Neural cell (in vitro differentiated cells): ENCODE measurements at regions not wholly inside any gene's neighbourhood (a gene's known extent, or its start where the extent isn't known, plus 50 kb on each side); places are given as distances from the start of the nearest gene placed in this dataset.

Experiments
- H2AFZ ChIP-seq: fragments of 200-600, 300-800 bp; sonication (generic), shearing (Covaris generic); 2 replicates; pipeline ENCODE4 v1.6.0; 2014; ENCODE audit warnings: low read depth, mild to moderate bottlenecking, antibody characterized with exemption, low read length, moderate library complexity
- H3F3A ChIP-seq: fragments of 200-600 bp; shearing (Covaris generic); 2 replicates; pipeline ENCODE4 v1.6.1; 2016; ENCODE audit warnings: mild to moderate bottlenecking, moderate library complexity, mixed read lengths, antibody characterized with exemption, low read length; ENCODE audit not compliant: insufficient read depth, poor library complexity, severe bottlenecking
- H3K27ac ChIP-seq: fragments of 200-600, 300-800 bp; sonication (generic), shearing (Covaris generic); 2 replicates; pipeline ENCODE4 v1.5.1; 2014; ENCODE audit warnings: mild to moderate bottlenecking, low read length, moderate library complexity
- H3K27me3 ChIP-seq: fragments of 300-800, 200-600 bp; sonication (generic), shearing (Covaris generic); 2 replicates; pipeline ENCODE4 v1.6.0; 2014; ENCODE audit warnings: mild to moderate bottlenecking, low read depth, low read length, moderate library complexity; ENCODE audit not compliant: insufficient read depth
- H3K36me3 ChIP-seq: fragments of 300-800, 200-600 bp; sonication (generic), shearing (Covaris generic); 2 replicates; pipeline ENCODE4 v1.5.1; 2014; ENCODE audit warnings: mild to moderate bottlenecking, antibody characterized with exemption, low read length, moderate library complexity; ENCODE audit not compliant: insufficient read depth
- H3K4me2 ChIP-seq: fragments of 300-800, 200-600 bp; sonication (generic), shearing (Covaris generic); 2 replicates; pipeline ENCODE4 v1.6.0; 2014; ENCODE audit warnings: mild to moderate bottlenecking, low read length
- H3K4me3 ChIP-seq: fragments of 300-800, 200-600 bp; sonication (generic), shearing (Covaris generic); 2 replicates; pipeline ENCODE4 v1.5.1; 2014; ENCODE audit warnings: mild to moderate bottlenecking, low read length, moderate library complexity
- H3K79me2 ChIP-seq: fragments of 200-600 bp; shearing (Covaris generic); replicated peaks from 2 replicates; pipeline ENCODE4 v1.6.0; 2014; ENCODE audit warnings: mild to moderate bottlenecking, low read length, moderate library complexity; ENCODE audit not compliant: insufficient read depth
- H3K9ac ChIP-seq: fragments of 300-800, 200-600 bp; sonication (generic), shearing (Covaris generic); 2 replicates; pipeline ENCODE4 v1.6.1; 2016; ENCODE audit warnings: mild to moderate bottlenecking, low read length, mixed read lengths
- H3K9me2 ChIP-seq: fragments of 200-600 bp; shearing (Covaris generic); 2 replicates; pipeline ENCODE4 v1.6.1; 2016; ENCODE audit warnings: mild to moderate bottlenecking, low read length, mixed read lengths; ENCODE audit not compliant: insufficient read depth
- H3K9me3 ChIP-seq: fragments of 200-600, 300-800 bp; sonication (generic), shearing (Covaris generic); 2 replicates; pipeline ENCODE4 v1.6.1; 2016; ENCODE audit warnings: mild to moderate bottlenecking, mixed run types, low read length, moderate library complexity, mixed read lengths
- H4K20me1 ChIP-seq: fragments of 200-600 bp; shearing (Covaris generic); 2 replicates; pipeline ENCODE4 v1.6.1; 2016; ENCODE audit warnings: mild to moderate bottlenecking, mixed run types; ENCODE audit not compliant: insufficient read depth
- EP300 ChIP-seq: fragments of 450-650 bp; conservative IDR thresholded peaks from 2 replicates; pipeline ENCODE4 v1.6.1; 2014; ENCODE audit warnings: antibody characterized with exemption, mild to moderate bottlenecking, moderate library complexity; ENCODE audit not compliant: poor library complexity, severe bottlenecking
- EZH2 ChIP-seq: fragments of 200-600, 300-800 bp; shearing (Covaris generic), sonication (generic); IDR thresholded peaks from 2 replicates; pipeline ENCODE4 v1.6.1; 2014; ENCODE audit warnings: antibody characterized with exemption, low read length, borderline replicate concordance, mild to moderate bottlenecking; ENCODE audit not compliant: insufficient read depth, poor library complexity, severe bottlenecking
- MXI1 ChIP-seq: fragments of 450-650 bp; conservative IDR thresholded peaks from 2 replicates; pipeline ENCODE4 v1.6.1; 2014; ENCODE audit warnings: antibody characterized with exemption, mild to moderate bottlenecking; ENCODE audit not compliant: poor library complexity, severe bottlenecking
- POLR2AphosphoS5 ChIP-seq: IDR thresholded peaks from 2 replicates; pipeline ENCODE4 v1.6.1; 2012
- RAD21 ChIP-seq: fragments of 450-650 bp; conservative IDR thresholded peaks from 2 replicates; pipeline ENCODE4 v1.6.1; 2014; ENCODE audit warnings: antibody characterized with exemption, mild to moderate bottlenecking, moderate library complexity
- REST ChIP-seq: IDR thresholded peaks from 2 replicates; pipeline ENCODE4 v1.6.1; 2012; ENCODE audit warnings: borderline replicate concordance
- SMC3 ChIP-seq: fragments of 450-650 bp; conservative IDR thresholded peaks from 2 replicates; pipeline ENCODE4 v1.6.1; 2014; ENCODE audit warnings: antibody characterized with exemption, mild to moderate bottlenecking, moderate library complexity; ENCODE audit not compliant: poor library complexity
- TAF1 ChIP-seq: IDR thresholded peaks from 2 replicates; pipeline ENCODE4 v1.6.1; 2012; ENCODE audit warnings: low read depth
- TF ChIP-seq, protein P1 (sequence below): fragments of 450-650 bp; IDR thresholded peaks from 2 replicates; pipeline ENCODE4 v1.5.1; 2014; ENCODE audit warnings: antibody characterized with exemption, mild to moderate bottlenecking, moderate library complexity; ENCODE audit not compliant: poor library complexity, severe bottlenecking

DNA sequence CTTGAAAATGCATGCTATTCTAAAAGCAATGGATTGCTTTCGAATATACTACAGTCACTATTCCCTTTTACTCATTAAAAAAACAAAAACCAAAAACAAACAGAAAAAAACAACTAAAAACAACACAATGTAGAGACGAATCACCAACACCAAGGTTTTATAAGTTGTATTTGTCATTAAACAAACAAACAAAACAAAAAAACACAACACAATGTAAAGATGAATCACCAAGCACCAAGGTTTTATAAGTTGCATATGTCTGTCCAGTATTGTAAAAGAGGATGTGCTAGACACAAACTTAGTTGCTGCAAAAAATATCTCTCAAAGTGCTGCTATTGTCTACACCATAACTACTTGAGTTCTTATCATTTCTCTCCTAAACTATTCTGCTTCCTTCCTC lies 1269.2 kb downstream of the EFNA5 start:
- no peak overlapping the region for H3K4me3 ChIP-seq
- H3F3A ChIP-seq = no peaks in the 10 kb centered on the region
- H2AFZ ChIP-seq = no peak overlapping the region
- TF ChIP-seq TAF1 (no peak), RAD21 (no peak), REST (no peak), POLR2AphosphoS5 (no peak), MXI1 (no peak), SMC3 (no peak), EP300 (no peak), EZH2 (no peak)
- TF ChIP-seq, protein P1, sequence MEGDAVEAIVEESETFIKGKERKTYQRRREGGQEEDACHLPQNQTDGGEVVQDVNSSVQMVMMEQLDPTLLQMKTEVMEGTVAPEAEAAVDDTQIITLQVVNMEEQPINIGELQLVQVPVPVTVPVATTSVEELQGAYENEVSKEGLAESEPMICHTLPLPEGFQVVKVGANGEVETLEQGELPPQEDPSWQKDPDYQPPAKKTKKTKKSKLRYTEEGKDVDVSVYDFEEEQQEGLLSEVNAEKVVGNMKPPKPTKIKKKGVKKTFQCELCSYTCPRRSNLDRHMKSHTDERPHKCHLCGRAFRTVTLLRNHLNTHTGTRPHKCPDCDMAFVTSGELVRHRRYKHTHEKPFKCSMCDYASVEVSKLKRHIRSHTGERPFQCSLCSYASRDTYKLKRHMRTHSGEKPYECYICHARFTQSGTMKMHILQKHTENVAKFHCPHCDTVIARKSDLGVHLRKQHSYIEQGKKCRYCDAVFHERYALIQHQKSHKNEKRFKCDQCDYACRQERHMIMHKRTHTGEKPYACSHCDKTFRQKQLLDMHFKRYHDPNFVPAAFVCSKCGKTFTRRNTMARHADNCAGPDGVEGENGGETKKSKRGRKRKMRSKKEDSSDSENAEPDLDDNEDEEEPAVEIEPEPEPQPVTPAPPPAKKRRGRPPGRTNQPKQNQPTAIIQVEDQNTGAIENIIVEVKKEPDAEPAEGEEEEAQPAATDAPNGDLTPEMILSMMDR = no peak
- no peak overlapping the region for H3K4me2 ChIP-seq
- no peaks in the 10 kb centered on the region for H3K27me3 ChIP-seq
- H3K9ac ChIP-seq = no peak overlapping the region
- no peaks in the 10 kb centered on the region for H3K36me3 ChIP-seq
- no peak overlapping the region for H3K27ac ChIP-seq
- H4K20me1 ChIP-seq = no peaks in the 10 kb centered on the region
- no peaks in the 10 kb centered on the region for H3K79me2 ChIP-seq
- no peaks in the 10 kb centered on the region for H3K9me3 ChIP-seq
- H3K9me2 ChIP-seq = no peaks in the 10 kb centered on the region

DNA sequence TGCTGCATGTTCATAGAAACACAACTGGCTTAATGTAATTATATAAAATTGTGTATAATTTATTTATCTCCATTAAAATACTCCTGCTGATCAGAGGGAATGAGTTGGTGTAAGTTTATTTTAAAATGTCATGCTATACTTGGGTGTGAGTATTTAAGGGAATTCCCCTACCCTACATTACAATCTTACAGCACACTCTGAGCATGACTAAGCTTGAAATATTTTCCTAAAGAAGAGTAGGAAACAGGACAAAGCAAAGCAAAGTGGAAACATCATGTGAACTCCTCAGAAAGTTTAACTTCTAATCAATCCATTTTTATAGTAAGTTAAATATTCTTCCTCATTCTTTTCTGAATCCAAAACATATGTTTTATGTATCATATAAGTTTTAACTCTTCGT lies 1271.3 kb downstream of the EFNA5 start:
- H3K9me2 ChIP-seq = no peaks in the 10 kb centered on the region
- H3K9ac ChIP-seq = no peak overlapping the region
- no peak overlapping the region for H2AFZ ChIP-seq
- no peak for TF ChIP-seq REST
- TF ChIP-seq POLR2AphosphoS5 = no peak
- TF ChIP-seq, protein P1 = no peak
- no peak for TF ChIP-seq MXI1
- TF ChIP-seq SMC3 = no peak
- no peak for TF ChIP-seq TAF1
- no peak for TF ChIP-seq EP300
- TF ChIP-seq EZH2 = no peak
- no peak for TF ChIP-seq RAD21
- no peaks in the 10 kb centered on the region for H4K20me1 ChIP-seq
- no peaks in the 10 kb centered on the region for H3K27me3 ChIP-seq
- no peaks in the 10 kb centered on the region for H3K9me3 ChIP-seq
- H3K27ac ChIP-seq = no peak overlapping the region
- H3K4me2 ChIP-seq = no peak overlapping the region
- no peaks in the 10 kb centered on the region for H3K36me3 ChIP-seq
- H3F3A ChIP-seq = no peaks in the 10 kb centered on the region
- H3K4me3 ChIP-seq = no peak overlapping the region
- no peaks in the 10 kb centered on the region for H3K79me2 ChIP-seq
